ENCODE measurements at regions not wholly inside any gene's neighbourhood (a gene's known extent, or its start where the extent isn't known, plus 50 kb on each side); places are given as distances from the start of the nearest gene placed in this dataset.
"Not testable (repeated sequence)": the region's sequence is repeated elsewhere in the genome, so short reads cannot be mapped to it uniquely, and the experiment has no call there.

- no peak overlapping the region for H3K4me3 ChIP-seq
- no peak for DNase-seq
- ChIA-PET CTCF (no interaction called here), POLR2A (ENCODE audit: unreplicated experiment) (no interaction called here)
- H4K20me1 ChIP-seq (ENCODE audit: insufficient read depth): no peaks in the 10 kb centered on the region
- H3K79me2 ChIP-seq (ENCODE audit: low read depth): no peaks in the 10 kb centered on the region
- no peak overlapping the region for H2AFZ ChIP-seq
- no peaks in the 10 kb centered on the region for H3K4me1 ChIP-seq (replicated peaks; ENCODE audit: insufficient read depth)
- no peak overlapping the region for H3K27ac ChIP-seq
- TF ChIP-seq EZH2 (IDR thresholded peaks at IDR 0.05; ENCODE audit: low read depth) (no peak), CTCF (conservative IDR thresholded peaks at IDR 0.05) (no peak)
- intact Hi-C loops (cut with micrococcal nuclease; ENCODE audit: unreplicated experiment): no loop called here
- no peaks in the 10 kb centered on the region for H3K27me3 ChIP-seq (ENCODE audit: insufficient read depth, low read depth)
- no peaks in the 10 kb centered on the region for H3K9me2 ChIP-seq (ENCODE audit: insufficient read depth)
- H3F3A ChIP-seq (ENCODE audit: insufficient read depth, low read depth): no peaks in the 10 kb centered on the region
- H3K36me3 ChIP-seq (ENCODE audit: low read depth): no peaks in the 10 kb centered on the region
- H3K9me3 ChIP-seq (ENCODE audit: insufficient read depth, low read depth): no peaks in the 10 kb centered on the region
- no TSS peak for BruUV-seq (replicated peaks)
- no peak overlapping the region for H3K4me2 ChIP-seq
Measured at GRCh38 chr5:44089424-44090144, 299.6 kb downstream of the FGF10 start.

GRCh38 chr5:44085083-44085482, 304.1 kb downstream of the FGF10 start:
- Histone ChIP-seq H3K9me2 (ENCODE audit: insufficient read depth) (peaks cover 3% of the 10 kb centered on the region; the same call in 1 of the 2 replicates), H3K4me1 (replicated peaks; ENCODE audit: insufficient read depth) (no peaks in the 10 kb centered on the region), H3K27ac (no peak overlapping the region), H2AFZ (no peak overlapping the region), H4K20me1 (ENCODE audit: insufficient read depth) (no peaks in the 10 kb centered on the region), H3K79me2 (ENCODE audit: low read depth) (no peaks in the 10 kb centered on the region), H3K4me3 (no peak overlapping the region), H3K4me2 (no peak overlapping the region), H3K27me3 (ENCODE audit: insufficient read depth, low read depth) (no peaks in the 10 kb centered on the region), H3K36me3 (ENCODE audit: low read depth) (no peaks in the 10 kb centered on the region), H3K9me3 (ENCODE audit: insufficient read depth, low read depth) (no peaks in the 10 kb centered on the region), H3F3A (ENCODE audit: insufficient read depth, low read depth) (no peaks in the 10 kb centered on the region)
- CTCF ChIA-PET: no interaction called here
- TF ChIP-seq EZH2 (IDR thresholded peaks at IDR 0.05; ENCODE audit: low read depth): no peak
- TF ChIP-seq CTCF (conservative IDR thresholded peaks at IDR 0.05): no peak
- no TSS peak for BruUV-seq (replicated peaks)
- intact Hi-C loops (cut with micrococcal nuclease; ENCODE audit: unreplicated experiment): no loop called here
- POLR2A ChIA-PET (ENCODE audit: unreplicated experiment): no interaction called here
- no peak for DNase-seq

GRCh38 chr5:44074547-44074946, 314.7 kb downstream of the FGF10 start:
- H3K27ac ChIP-seq; DNase-seq; H3K79me2 ChIP-seq (ENCODE audit: low read depth); H3K36me3 ChIP-seq (ENCODE audit: low read depth); CTCF ChIA-PET; H3K4me3 ChIP-seq; H3K9me2 ChIP-seq (ENCODE audit: insufficient read depth); H3K4me2 ChIP-seq; H4K20me1 ChIP-seq (ENCODE audit: insufficient read depth); intact Hi-C loops (cut with micrococcal nuclease; ENCODE audit: unreplicated experiment); H3K4me1 ChIP-seq (replicated peaks; ENCODE audit: insufficient read depth); BruUV-seq (replicated peaks); H3K9me3 ChIP-seq (ENCODE audit: insufficient read depth, low read depth); POLR2A ChIA-PET (ENCODE audit: unreplicated experiment); H3F3A ChIP-seq (ENCODE audit: insufficient read depth, low read depth); H2AFZ ChIP-seq: not testable (repeated sequence)
- H3K27me3 ChIP-seq (ENCODE audit: insufficient read depth, low read depth): peaks cover 11% of the 10 kb centered on the region; the same call in 1 of the 2 replicates

- Histone ChIP-seq H3K79me2 (ENCODE audit: low read depth) (no peaks in the 10 kb centered on the region), H3K4me3 (no peak overlapping the region), H3K9me3 (ENCODE audit: insufficient read depth, low read depth) (no peaks in the 10 kb centered on the region), H3K4me2 (no peak overlapping the region), H3K36me3 (ENCODE audit: low read depth) (no peaks in the 10 kb centered on the region), H3K27ac (no peak overlapping the region), H3K4me1 (replicated peaks; ENCODE audit: insufficient read depth) (no peaks in the 10 kb centered on the region), H3K9me2 (ENCODE audit: insufficient read depth) (no peaks in the 10 kb centered on the region; the same call in 1 of the 2 replicates), H3K27me3 (ENCODE audit: insufficient read depth, low read depth) (no peaks in the 10 kb centered on the region), H2AFZ (no peak overlapping the region), H4K20me1 (ENCODE audit: insufficient read depth) (no peaks in the 10 kb centered on the region), H3F3A (ENCODE audit: insufficient read depth, low read depth) (no peaks in the 10 kb centered on the region)
- DNase-seq: no peak
- intact Hi-C loops (cut with micrococcal nuclease; ENCODE audit: unreplicated experiment): no loop called here
- no TSS peak for BruUV-seq (replicated peaks)
- TF ChIP-seq CTCF (conservative IDR thresholded peaks at IDR 0.05) (no peak), EZH2 (IDR thresholded peaks at IDR 0.05; ENCODE audit: low read depth) (no peak)
- ChIA-PET CTCF (no interaction called here), POLR2A (ENCODE audit: unreplicated experiment) (no interaction called here)
Measured at GRCh38 chr5:44051591-44051990, 337.6 kb downstream of the FGF10 start.

Data from PC-9 (cell line).